ENCODE measurements at regions not wholly inside any gene's neighbourhood (a gene's known extent, or its start where the extent isn't known, plus 50 kb on each side); places are given as distances from the start of the nearest gene placed in this dataset.
"Not testable (repeated sequence)": the region's sequence is repeated elsewhere in the genome, so short reads cannot be mapped to it uniquely, and the experiment has no call there.

- no peak for DNase-seq
Measured at GRCh38 chr2:13255485-13255884, 538.7 kb downstream of the TRIB2 start.

- no peak for DNase-seq
Measured at GRCh38 chr2:13260402-13260801, 543.7 kb downstream of the TRIB2 start.

DNA sequence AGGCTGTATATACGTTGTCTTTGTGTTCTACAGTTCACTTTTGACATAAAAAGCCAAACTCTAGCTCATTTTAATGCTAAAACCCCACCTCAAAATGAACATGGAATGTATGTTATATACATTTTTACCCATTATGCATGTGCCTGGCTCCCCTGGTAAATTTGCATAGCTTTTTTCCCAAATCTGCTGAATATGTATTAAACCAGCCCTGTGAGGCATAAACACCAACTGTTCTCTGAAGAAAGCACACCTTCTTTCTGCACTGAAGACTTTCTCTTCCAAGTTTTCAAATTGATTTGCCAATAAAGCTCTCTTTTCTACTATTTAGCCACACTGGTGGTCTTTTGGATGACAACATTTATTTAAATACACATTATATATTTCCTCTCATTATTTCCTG lies 549.4 kb downstream of the TRIB2 start:
- DNase-seq: no peak

GRCh38 chr2:13284688-13285087 lies 568.0 kb downstream of the TRIB2 start:
- DNase-seq: no peak

DNA sequence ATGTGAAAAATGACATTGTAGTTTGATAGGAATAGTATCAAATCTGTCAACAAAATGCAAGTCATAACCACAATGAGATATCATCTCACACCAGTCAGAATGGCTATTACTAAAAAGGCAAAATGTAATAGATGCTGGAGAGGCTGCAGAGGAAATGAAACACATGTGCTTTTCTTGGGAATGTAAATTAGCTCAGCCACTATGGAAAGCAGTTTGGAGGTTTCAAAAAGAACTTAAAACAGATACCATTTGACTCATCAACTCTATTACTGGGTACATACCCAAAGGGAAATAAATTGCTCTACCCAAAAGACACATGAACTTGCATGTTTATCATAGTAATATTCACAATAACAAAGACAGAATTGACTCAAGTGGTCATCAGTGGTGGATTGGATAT lies 572.6 kb downstream of the TRIB2 start:
- DNase-seq: no peak

DNA sequence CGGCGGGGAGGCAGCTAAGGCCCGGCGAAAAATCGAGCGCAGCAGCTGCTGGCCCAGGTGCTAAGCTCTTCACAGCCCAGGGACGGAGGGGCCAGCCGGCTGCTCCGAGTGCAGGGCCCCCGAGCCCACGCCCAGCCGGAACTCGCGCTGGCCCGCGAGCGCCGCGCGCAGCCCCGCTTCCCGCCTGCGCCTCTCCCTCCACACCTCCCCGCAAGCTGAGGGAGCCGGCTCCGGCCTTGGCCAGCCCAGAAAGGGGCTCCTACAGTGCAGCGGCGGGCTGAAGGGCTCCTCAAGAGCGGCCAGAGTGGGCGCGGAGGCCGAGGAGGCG lies 591.7 kb downstream of the TRIB2 start:
- DNase-seq: not testable (repeated sequence)

- DNase-seq: no peak
Measured at GRCh38 chr2:13308989-13309388, 592.3 kb downstream of the TRIB2 start.

GRCh38 chr2:13332060-13332459 lies 615.3 kb downstream of the TRIB2 start:
- no peak for DNase-seq

DNA sequence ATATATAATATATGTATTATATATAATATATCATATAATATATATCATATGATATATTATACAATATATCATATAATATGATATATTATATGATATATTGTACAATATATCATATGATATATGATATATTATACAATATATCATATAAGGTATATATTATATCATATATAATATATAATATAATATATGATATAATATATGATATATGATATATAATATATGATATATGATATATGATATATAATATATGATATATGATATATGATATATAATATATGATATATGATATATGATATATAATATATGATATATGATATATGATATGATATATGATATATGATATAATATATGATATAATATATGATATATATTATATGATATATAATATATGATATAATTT lies 617.3 kb downstream of the TRIB2 start:
- DNase-seq: not testable (repeated sequence)

DNA sequence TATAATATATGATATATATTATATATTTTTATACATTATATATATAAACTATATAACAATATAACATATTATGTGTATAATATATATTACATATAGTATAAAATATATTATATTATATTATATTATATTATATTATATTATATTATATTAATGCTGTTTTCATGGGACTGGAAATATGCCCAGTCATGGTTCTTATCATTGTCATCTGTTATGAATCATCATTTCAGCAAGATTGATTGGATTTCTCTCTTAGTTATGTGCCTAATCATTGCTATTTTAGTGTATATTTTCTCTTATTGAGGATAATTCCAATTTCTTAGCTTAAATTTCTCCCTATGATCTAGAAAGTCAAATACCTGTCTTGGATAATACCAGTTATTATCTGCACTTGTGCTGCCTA lies 617.8 kb downstream of the TRIB2 start:
- no peak for DNase-seq

GRCh38 chr2:13335862-13336535 lies 619.3 kb downstream of the TRIB2 start:
- DNase-seq: no peak

DNA sequence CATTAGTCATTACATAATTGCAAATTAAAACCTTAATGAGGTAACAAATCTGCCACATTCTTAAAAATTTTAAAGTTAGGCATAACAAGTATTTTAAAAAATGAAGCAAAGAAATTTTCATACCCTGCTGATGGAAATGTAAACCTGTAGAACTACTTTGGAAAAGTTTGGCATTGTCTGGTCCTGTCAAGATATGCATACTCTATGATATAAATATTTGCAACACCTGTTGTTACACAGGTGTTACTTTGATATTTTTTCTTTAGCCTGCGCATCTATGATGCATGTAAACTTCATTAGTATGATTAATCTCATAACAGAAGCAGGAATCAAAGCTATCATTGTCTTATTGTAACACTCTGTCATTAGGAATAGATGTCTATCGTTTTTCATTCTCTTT lies 634.3 kb downstream of the TRIB2 start:
- no peak for DNase-seq

DNA sequence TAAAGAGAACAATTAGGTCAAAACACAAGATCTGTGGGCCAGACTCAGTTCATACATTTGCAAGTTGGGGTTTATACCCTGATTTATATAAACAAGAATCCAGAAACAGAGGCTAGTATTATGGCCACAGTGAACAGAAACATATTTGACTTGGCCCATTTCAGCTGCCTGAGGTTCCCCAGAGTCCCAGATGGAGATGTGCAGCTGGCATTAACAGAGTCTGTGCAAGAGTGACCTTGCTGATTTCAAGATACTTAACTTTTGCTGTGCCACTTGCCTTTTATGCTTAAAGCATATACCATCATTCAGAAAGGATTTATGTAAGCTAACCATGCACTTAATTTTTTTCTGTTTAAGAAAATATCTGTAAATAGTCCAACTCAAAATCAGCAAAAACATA lies 636.3 kb downstream of the TRIB2 start:
- DNase-seq: no peak

DNA sequence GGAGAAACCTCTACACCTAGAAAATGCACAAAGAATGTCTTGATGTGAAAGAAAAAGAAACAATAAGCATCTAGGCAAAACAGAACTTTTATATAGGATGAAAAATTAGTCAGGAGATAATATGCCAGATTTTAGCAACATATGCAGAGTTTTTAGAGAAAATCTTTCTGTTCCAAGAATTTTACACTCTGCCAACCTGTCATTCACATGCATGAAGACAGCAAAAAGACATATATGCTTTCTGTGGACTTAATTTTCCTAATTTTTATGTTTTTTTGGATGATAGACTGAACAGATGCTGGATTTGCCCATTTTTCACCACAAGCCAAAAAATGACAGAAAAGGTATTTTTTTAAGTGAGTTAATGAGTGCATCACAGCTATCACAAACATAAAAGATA lies 637.3 kb downstream of the TRIB2 start:
- no peak for DNase-seq

- DNase-seq: not testable (repeated sequence)
Measured at GRCh38 chr2:13381928-13382327, 665.2 kb downstream of the TRIB2 start.

- DNase-seq: not testable (repeated sequence)
Measured at GRCh38 chr2:13389172-13389571, 672.4 kb downstream of the TRIB2 start.

DNA sequence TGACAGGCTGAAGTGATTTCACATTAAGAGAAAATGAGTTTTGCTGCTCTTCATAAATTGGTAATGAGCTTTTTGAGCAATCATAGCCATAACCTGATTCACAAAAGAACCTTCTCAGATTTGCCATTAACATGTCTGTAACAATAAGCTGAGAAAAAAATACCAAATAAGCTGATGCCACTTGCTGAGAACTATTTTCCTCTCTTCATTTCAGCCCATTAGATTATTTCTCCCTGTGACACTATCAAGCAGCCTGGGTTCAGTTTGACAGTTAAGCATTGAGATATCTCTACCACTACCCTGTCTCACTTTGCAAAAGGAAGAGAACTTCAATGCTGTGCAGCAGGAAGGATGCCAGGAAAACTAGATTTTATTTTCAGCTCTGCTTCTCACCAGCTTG lies 673.9 kb downstream of the TRIB2 start:
- no peak for DNase-seq

GRCh38 chr2:13401312-13401711 lies 684.6 kb downstream of the TRIB2 start:
- DNase-seq: no peak

GRCh38 chr2:13413989-13414388 lies 697.3 kb downstream of the TRIB2 start:
- DNase-seq: no peak

DNA sequence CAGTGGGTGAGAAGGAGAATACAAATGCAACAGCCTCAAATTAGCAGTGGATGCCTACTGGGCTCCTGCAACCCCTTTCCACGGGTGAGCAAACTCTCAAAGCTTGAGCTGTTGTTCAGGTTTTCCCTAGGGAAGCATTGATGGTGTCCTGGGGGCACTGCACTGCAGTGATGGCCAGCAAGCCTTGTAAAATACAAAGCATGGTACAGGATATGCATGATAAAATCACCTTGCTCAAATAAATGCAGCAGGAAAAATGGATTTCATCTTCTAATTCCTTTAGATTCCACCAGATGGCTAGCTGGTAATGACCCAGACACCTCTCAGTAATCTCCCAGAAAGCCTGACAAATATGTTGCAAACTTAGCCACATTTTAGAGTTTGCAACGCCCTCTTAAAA lies 698.2 kb downstream of the TRIB2 start:
- no peak for DNase-seq

- no peak for DNase-seq
Measured at GRCh38 chr2:13433954-13434353, 717.2 kb downstream of the TRIB2 start.

DNA sequence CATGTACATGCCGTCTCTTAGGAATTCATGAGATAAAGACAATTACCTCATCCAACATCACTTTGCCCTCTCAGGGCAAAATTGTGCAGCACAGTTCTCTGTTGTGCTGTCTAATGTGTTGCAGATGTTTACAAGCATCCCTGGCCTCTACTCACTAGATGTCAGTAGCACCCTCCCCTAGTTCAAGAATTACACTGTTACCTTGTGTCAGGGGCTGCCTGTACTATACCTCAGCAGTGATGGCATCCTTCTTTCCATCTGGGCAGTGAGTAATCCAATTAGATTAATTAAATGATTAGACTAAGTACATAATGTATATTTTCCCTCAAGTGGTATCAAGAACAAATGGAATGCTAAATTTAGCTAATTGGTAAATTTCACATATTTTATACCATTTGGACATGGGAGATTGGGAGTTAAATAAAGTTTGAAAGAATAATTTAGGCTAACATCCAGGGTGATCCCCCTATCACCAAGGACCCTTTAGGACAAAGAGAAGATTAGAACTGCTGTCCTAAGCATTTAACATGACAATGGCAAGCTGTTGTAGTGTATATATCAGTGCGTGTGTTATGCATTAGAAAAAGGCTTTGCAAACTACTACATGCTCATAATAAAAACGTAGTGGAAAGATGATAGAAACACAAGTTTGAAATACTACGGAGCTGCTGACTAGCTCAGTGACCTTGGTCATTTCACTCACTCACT lies 727.0 kb downstream of the TRIB2 start:
- DNase-seq: not testable (repeated sequence)

GRCh38 chr2:13462464-13462863 lies 745.7 kb downstream of the TRIB2 start:
- no peak for DNase-seq

GRCh38 chr2:13466076-13466475 lies 749.3 kb downstream of the TRIB2 start:
- DNase-seq: no peak

- no peak for DNase-seq
Measured at GRCh38 chr2:13474538-13474937, 757.8 kb downstream of the TRIB2 start.

Measured in stimulated activated CD4-positive, alpha-beta T cell treated with anti-CD3 and anti-CD28 coated beads, Interleukin-15, amount 100 ng/mL, for 24 hours (primary cell).